ENCODE measurements at regions not wholly inside any gene's neighbourhood (a gene's known extent, or its start where the extent isn't known, plus 50 kb on each side); places are given as distances from the start of the nearest gene placed in this dataset.

DNA sequence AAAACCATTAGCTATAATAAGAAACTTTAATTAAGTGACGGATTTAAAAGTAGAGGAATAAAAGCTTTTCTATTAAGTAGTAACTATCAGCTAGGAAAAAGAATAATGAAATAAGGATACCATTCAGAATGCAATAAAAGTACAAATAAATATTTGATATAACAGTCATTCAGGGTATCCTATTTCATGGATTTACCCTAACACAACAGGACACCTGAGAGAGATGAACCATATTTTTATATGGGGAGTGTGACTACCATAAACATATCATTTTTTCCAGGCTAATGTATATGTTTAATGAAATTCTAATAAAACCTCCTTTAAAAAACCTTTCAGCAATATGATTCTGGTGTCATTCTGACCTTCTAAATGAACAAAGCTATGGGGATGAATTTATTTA is 393.8 kb downstream of the SNAPC1 start:
- BruUV-seq (replicated peaks) = no TSS peak
- ATAC-seq (no peak), DNase-seq (ENCODE audit: extremely low read depth in 1 of 4, low spot score in 3 of 4) (no peak), FAIRE-seq (no peak)
- Histone ChIP-seq H3K4me2 (ENCODE audit: insufficient read depth, low read length) (no peak overlapping the region), H3K9me1 (ENCODE audit: control insufficient read depth, insufficient read depth, low read length) (no peaks in the 10 kb centered on the region), H2AFZ (ENCODE audit: low read depth, low read length) (no peak overlapping the region), H3K4me1 (replicated peaks in 1 of 2; ENCODE audit: control insufficient read depth in 2 of 2, insufficient read depth in 2 of 2, low read length in 2 of 2) (no peaks in the 10 kb centered on the region), H3K27me3 (ENCODE audit: control insufficient read depth in 2 of 2, insufficient read depth in 2 of 2, low read length in 2 of 2) (no peaks in the 10 kb centered on the region), H3K9ac (ENCODE audit: insufficient read depth in 1 of 2, low read depth in 2 of 2, low read length in 2 of 2) (no peak overlapping the region), H3K79me2 (ENCODE audit: control insufficient read depth, insufficient read depth, low read length) (no peaks in the 10 kb centered on the region), H3K36me3 (ENCODE audit: control insufficient read depth, insufficient read depth, low read length) (no peaks in the 10 kb centered on the region), H4K20me1 (replicated peaks; ENCODE audit: control insufficient read depth, insufficient read depth, low read length) (no peaks in the 10 kb centered on the region), H3K9me3 (replicated peaks; ENCODE audit: control insufficient read depth, insufficient read depth, low read depth, low read length) (no peaks in the 10 kb centered on the region), H3K4me3 (no peak overlapping the region), H3K27ac (ENCODE audit: extremely low read depth, low read depth, low read length) (no peak overlapping the region)
- 0% methylated on average over 1 of the region's 1 CpG for WGBS (ENCODE audit: insufficient coverage, low coverage, missing lambda C conversion rate)
- ChIA-PET CTCF (ENCODE audit: low intra/inter-chr PET ratio) (no interaction called here), POLR2A (interaction anchor here (1.0 kb wide), 1 partner anchor 251 kb away, joined by 3 read pairs; no protein-coding TSS in a partner anchor)
- intact Hi-C loops (cut with micrococcal nuclease) = no loop called here
- TF ChIP-seq SLC30A9 (CRISPR knock-in tag; IDR thresholded peaks at IDR 0.05) (no peak), ZNF764 (CRISPR knock-in tag; IDR thresholded peaks at IDR 0.05; ENCODE audit: low read depth) (no peak), TCF7L2 (IDR thresholded peaks at IDR 0.05; ENCODE audit: low read depth, low read length) (no peak), NCOA6 (IDR thresholded peaks at IDR 0.05) (no peak), MECOM (CRISPR knock-in tag; IDR thresholded peaks at IDR 0.05) (no peak), CEBPB (tag; IDR thresholded peaks at IDR 0.05) (no peak), ATF1 (CRISPR knock-in tag; IDR thresholded peaks at IDR 0.05) (no peak), ATF1 (tag; IDR thresholded peaks at IDR 0.05) (no peak), PTRF (tag; IDR thresholded peaks at IDR 0.05) (no peak)
- in situ Hi-C loops (cut with MboI) = no loop called here

DNA sequence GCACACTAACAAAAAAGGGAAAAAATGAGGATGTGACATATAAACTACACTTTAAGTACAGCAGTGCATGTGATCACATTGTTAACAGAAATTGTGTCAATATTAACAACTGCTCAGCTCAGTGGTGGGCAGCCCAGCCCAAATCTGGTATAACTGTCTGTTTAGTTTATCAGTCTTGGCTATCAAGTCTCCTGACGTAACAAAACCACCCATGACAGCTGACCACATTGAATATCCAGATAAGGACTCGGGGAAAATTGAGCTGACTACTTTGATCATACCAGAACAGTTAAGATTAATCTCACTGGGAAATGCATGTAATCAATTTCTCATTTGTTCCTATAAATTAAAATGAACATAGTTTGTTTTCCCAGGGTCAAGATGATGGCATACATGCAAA is 396.6 kb downstream of the SNAPC1 start:
- ATAC-seq (no peak), FAIRE-seq (no peak), DNase-seq (ENCODE audit: extremely low read depth in 1 of 4, low spot score in 3 of 4) (no peak)
- Histone ChIP-seq H3K36me3 (ENCODE audit: control insufficient read depth, insufficient read depth, low read length) (no peaks in the 10 kb centered on the region), H3K27ac (ENCODE audit: extremely low read depth, low read depth, low read length) (no peak overlapping the region), H3K4me2 (ENCODE audit: insufficient read depth, low read length) (no peak overlapping the region), H3K9me1 (ENCODE audit: control insufficient read depth, insufficient read depth, low read length) (no peaks in the 10 kb centered on the region), H2AFZ (ENCODE audit: low read depth, low read length) (no peak overlapping the region), H3K9ac (ENCODE audit: insufficient read depth in 1 of 2, low read depth in 2 of 2, low read length in 2 of 2) (no peak overlapping the region), H3K79me2 (ENCODE audit: control insufficient read depth, insufficient read depth, low read length) (no peaks in the 10 kb centered on the region), H3K27me3 (ENCODE audit: control insufficient read depth in 2 of 2, insufficient read depth in 2 of 2, low read length in 2 of 2) (no peaks in the 10 kb centered on the region), H3K4me3 (no peak overlapping the region), H3K4me1 (replicated peaks in 1 of 2; ENCODE audit: control insufficient read depth in 2 of 2, insufficient read depth in 2 of 2, low read length in 2 of 2) (no peaks in the 10 kb centered on the region), H3K9me3 (replicated peaks; ENCODE audit: control insufficient read depth, insufficient read depth, low read depth, low read length) (no peaks in the 10 kb centered on the region), H4K20me1 (replicated peaks; ENCODE audit: control insufficient read depth, insufficient read depth, low read length) (no peaks in the 10 kb centered on the region)
- ChIA-PET POLR2A (no interaction called here), CTCF (ENCODE audit: low intra/inter-chr PET ratio) (no interaction called here)
- in situ Hi-C loops (cut with MboI) (no loop called here), intact Hi-C loops (cut with micrococcal nuclease) (no loop called here)
- BruUV-seq (replicated peaks) = no TSS peak
- 0% methylated on average over 1 of the region's 2 CpGs for WGBS (ENCODE audit: insufficient coverage, low coverage, missing lambda C conversion rate)
- TF ChIP-seq ETV5 (CRISPR knock-in tag; IDR thresholded peaks at IDR 0.05; ENCODE audit: low read depth) (no peak), PHF8 (IDR thresholded peaks at IDR 0.05; ENCODE audit: borderline replicate concordance, low read length) (no peak), KDM5B (IDR thresholded peaks at IDR 0.05; ENCODE audit: insufficient replicate concordance, low read depth, low read length) (no peak), MTA2 (IDR thresholded peaks at IDR 0.05; ENCODE audit: low read depth) (no peak), TAF9B (IDR thresholded peaks at IDR 0.05; ENCODE audit: partially characterized antibody) (no peak), ASH1L (IDR thresholded peaks at IDR 0.05; ENCODE audit: borderline replicate concordance, low read depth, partially characterized antibody) (no peak)
- TF ChIP-seq, protein P1, sequence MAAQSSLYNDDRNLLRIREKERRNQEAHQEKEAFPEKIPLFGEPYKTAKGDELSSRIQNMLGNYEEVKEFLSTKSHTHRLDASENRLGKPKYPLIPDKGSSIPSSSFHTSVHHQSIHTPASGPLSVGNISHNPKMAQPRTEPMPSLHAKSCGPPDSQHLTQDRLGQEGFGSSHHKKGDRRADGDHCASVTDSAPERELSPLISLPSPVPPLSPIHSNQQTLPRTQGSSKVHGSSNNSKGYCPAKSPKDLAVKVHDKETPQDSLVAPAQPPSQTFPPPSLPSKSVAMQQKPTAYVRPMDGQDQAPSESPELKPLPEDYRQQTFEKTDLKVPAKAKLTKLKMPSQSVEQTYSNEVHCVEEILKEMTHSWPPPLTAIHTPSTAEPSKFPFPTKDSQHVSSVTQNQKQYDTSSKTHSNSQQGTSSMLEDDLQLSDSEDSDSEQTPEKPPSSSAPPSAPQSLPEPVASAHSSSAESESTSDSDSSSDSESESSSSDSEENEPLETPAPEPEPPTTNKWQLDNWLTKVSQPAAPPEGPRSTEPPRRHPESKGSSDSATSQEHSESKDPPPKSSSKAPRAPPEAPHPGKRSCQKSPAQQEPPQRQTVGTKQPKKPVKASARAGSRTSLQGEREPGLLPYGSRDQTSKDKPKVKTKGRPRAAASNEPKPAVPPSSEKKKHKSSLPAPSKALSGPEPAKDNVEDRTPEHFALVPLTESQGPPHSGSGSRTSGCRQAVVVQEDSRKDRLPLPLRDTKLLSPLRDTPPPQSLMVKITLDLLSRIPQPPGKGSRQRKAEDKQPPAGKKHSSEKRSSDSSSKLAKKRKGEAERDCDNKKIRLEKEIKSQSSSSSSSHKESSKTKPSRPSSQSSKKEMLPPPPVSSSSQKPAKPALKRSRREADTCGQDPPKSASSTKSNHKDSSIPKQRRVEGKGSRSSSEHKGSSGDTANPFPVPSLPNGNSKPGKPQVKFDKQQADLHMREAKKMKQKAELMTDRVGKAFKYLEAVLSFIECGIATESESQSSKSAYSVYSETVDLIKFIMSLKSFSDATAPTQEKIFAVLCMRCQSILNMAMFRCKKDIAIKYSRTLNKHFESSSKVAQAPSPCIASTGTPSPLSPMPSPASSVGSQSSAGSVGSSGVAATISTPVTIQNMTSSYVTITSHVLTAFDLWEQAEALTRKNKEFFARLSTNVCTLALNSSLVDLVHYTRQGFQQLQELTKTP (IDR thresholded peaks at IDR 0.05; ENCODE audit: low read depth in 1 of 2, partially characterized antibody in 2 of 2) = no peak
